ENCODE measurements at regions not wholly inside any gene's neighbourhood (a gene's known extent, or its start where the extent isn't known, plus 50 kb on each side); places are given as distances from the start of the nearest gene placed in this dataset.

DNA sequence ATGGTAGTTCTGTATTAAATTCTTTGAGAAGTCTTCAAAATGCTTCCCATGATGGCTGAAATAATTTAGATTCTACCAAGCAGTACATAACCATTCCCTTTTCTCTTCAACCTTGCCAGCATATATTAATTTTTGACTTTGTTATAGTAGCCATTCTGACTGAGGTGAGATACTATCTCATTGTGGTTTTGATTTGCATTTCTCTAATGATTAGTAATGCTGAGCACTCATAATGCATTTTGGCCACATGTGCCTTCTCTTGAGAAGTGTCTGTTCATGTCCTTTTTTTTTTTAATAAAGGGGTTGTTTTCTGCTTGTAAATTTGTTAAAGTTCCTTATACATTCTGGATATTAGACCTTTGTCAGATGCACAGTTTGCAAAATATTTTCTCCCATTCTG lies 173.9 kb downstream of the CALCRL start:
- H3K9me3 Mint-ChIP-seq, result peaks cover 2 to 13% (median 5%) of the 10 kb centered on the region in 3 donors
- H3K27me3 Mint-ChIP-seq, result no peaks in the 10 kb centered on the region
- H3K4me1 Mint-ChIP-seq, result no peaks in the 10 kb centered on the region
- H3K36me3 Mint-ChIP-seq, result no peaks in the 10 kb centered on the region
- no peak overlapping the region for H3K4me3 Mint-ChIP-seq
- H3K27ac Mint-ChIP-seq, result no peak overlapping the region

DNA sequence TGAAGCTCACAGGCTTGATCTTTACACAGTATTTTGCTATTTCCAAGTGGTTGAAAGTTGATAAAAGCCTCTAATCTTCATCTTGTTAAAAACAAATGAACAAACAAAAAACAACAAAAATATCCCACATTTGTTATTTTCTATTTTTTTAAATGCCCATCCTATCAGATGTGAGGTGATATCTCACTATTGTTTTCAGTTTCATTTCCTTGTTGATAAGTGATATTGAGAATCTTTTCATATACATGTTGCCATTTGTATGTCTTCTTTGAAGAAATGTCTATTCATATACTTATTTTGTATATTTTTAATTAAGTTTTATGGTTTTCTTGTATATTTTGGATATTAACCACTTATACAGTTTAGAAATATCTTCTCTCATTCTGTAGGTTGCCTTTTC lies 175.8 kb downstream of the CALCRL start:
- no peaks in the 10 kb centered on the region for H3K4me1 Mint-ChIP-seq

GRCh38 chr2:187271825-187272224 lies 176.2 kb downstream of the CALCRL start:
- H3K36me3 Mint-ChIP-seq, result no peaks in the 10 kb centered on the region
- no peak overlapping the region for H3K4me3 Mint-ChIP-seq
- H3K9me3 Mint-ChIP-seq, result peaks cover 0 to 2% (median under 1%) of the 10 kb centered on the region in 3 donors
- no peak overlapping the region for H3K27ac Mint-ChIP-seq
- no peaks in the 10 kb centered on the region for H3K27me3 Mint-ChIP-seq
- no peaks in the 10 kb centered on the region for H3K4me1 Mint-ChIP-seq

More for the DNA sequence above, 175.8 kb downstream of the CALCRL start:
- Mint-ChIP-seq H3K27me3 (no peaks in the 10 kb centered on the region), H3K9me3 (peaks cover 2 to 5% (median 2%) of the 10 kb centered on the region in 3 donors), H3K36me3 (no peaks in the 10 kb centered on the region), H3K27ac (no peak overlapping the region), H3K4me3 (no peak overlapping the region)

GRCh38 chr2:187266645-187267044 lies 181.4 kb downstream of the CALCRL start:
- Mint-ChIP-seq H3K36me3 (no peaks in the 10 kb centered on the region), H3K4me3 (no peak overlapping the region), H3K27ac (no peak overlapping the region), H3K4me1 (no peaks in the 10 kb centered on the region), H3K27me3 (no peaks in the 10 kb centered on the region), H3K9me3 (peaks cover 0 to 2% (median 2%) of the 10 kb centered on the region in 3 donors)

DNA sequence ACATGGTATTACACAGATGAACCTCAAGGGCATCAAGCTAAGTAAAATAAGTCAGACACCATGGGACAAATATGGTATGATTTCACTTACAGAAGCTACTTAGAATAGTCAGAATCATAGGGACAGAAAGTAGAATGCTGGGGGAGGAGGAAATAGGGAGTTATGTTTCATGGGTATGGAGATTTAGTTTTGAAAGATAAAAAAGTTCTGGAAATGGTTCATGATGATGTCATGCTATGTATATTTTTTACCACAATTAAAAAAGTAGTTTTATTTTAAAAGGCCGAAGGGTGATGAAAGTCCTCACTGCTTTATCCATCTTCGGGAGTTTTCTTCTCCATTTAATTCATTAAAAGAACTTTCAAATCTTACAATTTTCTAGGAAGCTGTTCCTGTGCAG lies 181.9 kb downstream of the CALCRL start:
- no peak overlapping the region for H3K4me3 Mint-ChIP-seq
- H3K4me1 Mint-ChIP-seq, result no peaks in the 10 kb centered on the region
- no peak overlapping the region for H3K27ac Mint-ChIP-seq
- no peaks in the 10 kb centered on the region for H3K36me3 Mint-ChIP-seq
- H3K27me3 Mint-ChIP-seq, result no peaks in the 10 kb centered on the region
- peaks cover 0 to 2% (median 2%) of the 10 kb centered on the region in 3 donors for H3K9me3 Mint-ChIP-seq

GRCh38 chr2:187264612-187265011 lies 183.4 kb downstream of the CALCRL start:
- peaks cover 0 to 2% (median 2%) of the 10 kb centered on the region in 3 donors for H3K9me3 Mint-ChIP-seq
- no peaks in the 10 kb centered on the region for H3K27me3 Mint-ChIP-seq
- H3K36me3 Mint-ChIP-seq, result no peaks in the 10 kb centered on the region
- H3K27ac Mint-ChIP-seq, result no peak overlapping the region
- no peak overlapping the region for H3K4me3 Mint-ChIP-seq
- no peaks in the 10 kb centered on the region for H3K4me1 Mint-ChIP-seq

GRCh38 chr2:187263675-187264560 lies 184.1 kb downstream of the CALCRL start:
- Mint-ChIP-seq H3K27me3 (no peaks in the 10 kb centered on the region), H3K27ac (no peak overlapping the region), H3K36me3 (no peaks in the 10 kb centered on the region), H3K4me3 (no peak overlapping the region), H3K4me1 (no peaks in the 10 kb centered on the region), H3K9me3 (peaks cover 0 to 2% (median 2%) of the 10 kb centered on the region in 3 donors)

GRCh38 chr2:187261705-187262104 lies 186.3 kb downstream of the CALCRL start:
- peaks cover 0 to 2% (median 2%) of the 10 kb centered on the region in 3 donors for H3K9me3 Mint-ChIP-seq
- H3K4me1 Mint-ChIP-seq, result no peaks in the 10 kb centered on the region
- no peak overlapping the region for H3K27ac Mint-ChIP-seq
- H3K27me3 Mint-ChIP-seq, result no peaks in the 10 kb centered on the region
- no peaks in the 10 kb centered on the region for H3K36me3 Mint-ChIP-seq
- no peak overlapping the region for H3K4me3 Mint-ChIP-seq

GRCh38 chr2:187252063-187252462 lies 196.0 kb downstream of the CALCRL start:
- H3K4me3 Mint-ChIP-seq, result peak overlapping the region in 1 of 4 donors; percentile 17
- H3K36me3 Mint-ChIP-seq, result no peaks in the 10 kb centered on the region
- no peaks in the 10 kb centered on the region for H3K27me3 Mint-ChIP-seq
- peaks cover 0 to 3% (median 0%) of the 10 kb centered on the region in 3 donors for H3K9me3 Mint-ChIP-seq
- H3K4me1 Mint-ChIP-seq, result no peaks in the 10 kb centered on the region
- no peak overlapping the region for H3K27ac Mint-ChIP-seq

DNA sequence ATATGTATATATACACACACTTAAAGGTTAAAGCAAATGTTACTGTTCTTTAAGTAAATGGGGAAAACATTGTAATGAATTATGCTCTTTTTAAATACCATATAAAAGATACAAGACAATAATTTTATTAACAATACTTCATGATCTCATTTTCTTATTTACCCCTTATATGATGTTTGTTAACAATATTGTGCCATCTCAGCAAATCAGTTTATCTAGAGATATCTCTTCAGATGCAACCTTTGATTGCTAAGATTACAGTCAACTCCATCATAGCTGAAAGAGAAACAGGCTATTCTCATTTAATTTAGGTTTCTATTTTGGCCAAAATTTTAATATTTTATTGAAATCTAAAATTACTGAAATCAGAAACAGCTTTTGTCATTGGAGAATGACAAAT lies 197.9 kb downstream of the CALCRL start:
- H3K27ac Mint-ChIP-seq, result no peak overlapping the region
- no peaks in the 10 kb centered on the region for H3K4me1 Mint-ChIP-seq
- no peaks in the 10 kb centered on the region for H3K36me3 Mint-ChIP-seq
- no peak overlapping the region for H3K4me3 Mint-ChIP-seq
- H3K27me3 Mint-ChIP-seq, result no peaks in the 10 kb centered on the region
- peaks cover 0 to 3% (median 0%) of the 10 kb centered on the region in 3 donors for H3K9me3 Mint-ChIP-seq

- Mint-ChIP-seq H3K9me3 (peaks cover 3 to 5% (median 4%) of the 10 kb centered on the region in 3 donors), H3K27me3 (no peaks in the 10 kb centered on the region), H3K4me3 (no peak overlapping the region), H3K4me1 (peaks cover 0 to 1% (median 0%) of the 10 kb centered on the region in 3 donors), H3K27ac (no peak overlapping the region), H3K36me3 (no peaks in the 10 kb centered on the region)
These were observed 214.2 kb downstream of the CALCRL start for GRCh38 chr2:187233811-187234210.

DNA sequence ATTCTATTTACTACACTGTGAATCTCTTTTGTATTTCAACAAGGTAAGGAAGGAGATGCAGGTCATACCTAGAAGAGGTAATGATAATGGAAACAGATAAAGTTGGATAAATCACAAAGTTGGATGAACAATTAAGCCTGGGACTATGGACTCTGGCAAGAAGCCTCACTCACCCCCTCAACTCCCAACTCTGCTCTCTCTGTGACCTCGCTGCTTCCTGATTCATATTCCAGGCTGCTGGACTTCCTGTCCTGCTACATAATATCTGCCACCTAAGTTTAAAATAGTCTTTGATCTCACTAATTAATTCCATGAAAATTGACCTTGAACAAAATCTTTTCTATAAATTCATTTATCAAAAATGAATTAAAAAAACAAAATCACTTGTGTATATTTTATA lies 215.3 kb downstream of the CALCRL start:
- no peaks in the 10 kb centered on the region for H3K36me3 Mint-ChIP-seq
- no peaks in the 10 kb centered on the region for H3K27me3 Mint-ChIP-seq
- H3K9me3 Mint-ChIP-seq, result peaks cover 3 to 5% (median 4%) of the 10 kb centered on the region in 3 donors
- no peak overlapping the region for H3K27ac Mint-ChIP-seq
- H3K4me1 Mint-ChIP-seq, result peaks cover 0 to 1% (median 0%) of the 10 kb centered on the region in 3 donors
- H3K4me3 Mint-ChIP-seq, result no peak overlapping the region

GRCh38 chr2:187230088-187230487 lies 218.0 kb downstream of the CALCRL start:
- H3K4me1 Mint-ChIP-seq, result peaks cover 0 to 1% (median 0%) of the 10 kb centered on the region in 3 donors
- no peak overlapping the region for H3K27ac Mint-ChIP-seq
- H3K36me3 Mint-ChIP-seq, result no peaks in the 10 kb centered on the region
- H3K4me3 Mint-ChIP-seq, result no peak overlapping the region
- H3K27me3 Mint-ChIP-seq, result no peaks in the 10 kb centered on the region
- peaks cover 0 to 5% (median 2%) of the 10 kb centered on the region in 3 donors for H3K9me3 Mint-ChIP-seq

GRCh38 chr2:187228986-187229385 lies 219.1 kb downstream of the CALCRL start:
- no peaks in the 10 kb centered on the region for H3K36me3 Mint-ChIP-seq
- peaks cover 0 to 1% (median 0%) of the 10 kb centered on the region in 3 donors for H3K4me1 Mint-ChIP-seq
- no peak overlapping the region for H3K4me3 Mint-ChIP-seq
- peaks cover 0 to 5% (median 4%) of the 10 kb centered on the region in 3 donors for H3K9me3 Mint-ChIP-seq
- H3K27ac Mint-ChIP-seq, result no peak overlapping the region
- H3K27me3 Mint-ChIP-seq, result no peaks in the 10 kb centered on the region

DNA sequence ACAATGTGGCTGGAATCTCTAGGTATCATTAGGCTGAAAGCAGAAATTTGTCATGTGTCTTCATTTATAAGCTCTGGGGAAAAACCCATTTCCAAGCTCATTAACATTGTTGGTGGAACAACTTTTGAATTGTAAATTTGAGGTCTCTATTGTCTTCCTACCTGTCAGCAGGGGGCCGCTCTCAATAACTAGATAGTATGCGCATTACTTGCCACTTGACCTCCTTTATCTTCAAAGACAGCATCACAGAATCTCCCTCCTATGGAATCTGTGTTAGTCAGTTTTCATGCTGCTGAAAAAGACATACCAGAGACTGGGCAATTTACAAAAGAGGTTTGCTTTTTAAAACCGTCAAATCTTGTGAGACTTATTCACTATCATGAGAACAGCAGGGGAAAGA lies 223.1 kb downstream of the CALCRL start:
- no peak overlapping the region for H3K4me3 Mint-ChIP-seq
- H3K36me3 Mint-ChIP-seq, result no peaks in the 10 kb centered on the region
- H3K9me3 Mint-ChIP-seq, result peaks cover 0 to 9% (median 4%) of the 10 kb centered on the region in 3 donors
- H3K27ac Mint-ChIP-seq, result no peak overlapping the region
- no peaks in the 10 kb centered on the region for H3K27me3 Mint-ChIP-seq
- no peaks in the 10 kb centered on the region for H3K4me1 Mint-ChIP-seq

- Mint-ChIP-seq H3K4me1 (no peaks in the 10 kb centered on the region), H3K9me3 (peaks cover 1 to 5% (median 2%) of the 10 kb centered on the region in 3 donors), H3K27ac (no peak overlapping the region), H3K36me3 (no peaks in the 10 kb centered on the region), H3K4me3 (no peak overlapping the region), H3K27me3 (no peaks in the 10 kb centered on the region)
These were observed 228.0 kb downstream of the CALCRL start for GRCh38 chr2:187220071-187220470.

All from IgD-negative memory B cell (primary cell).